OCI-LY3 (cell line): ENCODE measurements at regions not wholly inside any gene's neighbourhood (a gene's known extent, or its start where the extent isn't known, plus 50 kb on each side); places are given as distances from the start of the nearest gene placed in this dataset.
"Not testable (repeated sequence)": the region's sequence is repeated elsewhere in the genome, so short reads cannot be mapped to it uniquely, and the experiment has no call there.

ENCODE experiments used
- H2AFZ ChIP-seq: fragments of 200-600, 300-600 bp; shearing (Covaris generic); 2 replicates; pipeline ENCODE4 v1.6.0; 2014; ENCODE audit warnings: antibody characterized with exemption, low read depth, low read length
- H3K27ac ChIP-seq: fragments of 200-600, 300-600 bp; sonication (generic); 2 replicates; pipeline ENCODE4 v1.5.1; 2014; ENCODE audit warnings: mild to moderate bottlenecking, low read length, moderate library complexity, mixed read lengths
- H3K27me3 ChIP-seq: fragments of 200-600, 300-600 bp; sonication (generic); 2 replicates; pipeline ENCODE4 v1.6.1; 2014; ENCODE audit warnings: low read depth, low read length, mixed read lengths
- H3K36me3 ChIP-seq: fragments of 200-600, 300-600 bp; sonication (generic); replicated peaks from 2 replicates; pipeline ENCODE3; 2014; ENCODE audit warnings: low read depth, low read length, mixed read lengths
- H3K4me1 ChIP-seq: fragments of 300-600, 200-600 bp; sonication (generic); 2 replicates; pipeline ENCODE4 v1.6.1; 2014; ENCODE audit warnings: low read length, mixed read lengths
- H3K4me2 ChIP-seq: fragments of 200-600, 300-600 bp; sonication (generic); 2 replicates; pipeline ENCODE4 v1.6.1; 2014; ENCODE audit warnings: low read length, mixed read lengths
- H3K4me3 ChIP-seq: fragments of 300-600, 200-600 bp; sonication (generic); 2 replicates; pipeline ENCODE4 v1.5.1; 2014; ENCODE audit warnings: antibody characterized with exemption, mild to moderate bottlenecking, low read length, moderate library complexity
- H3K79me2 ChIP-seq: fragments of 300-600, 200-600 bp; shearing (Covaris generic); 2 replicates; pipeline ENCODE4 v1.6.1; 2014; ENCODE audit warnings: mild to moderate bottlenecking, low read length, mixed read lengths
- H3K9ac ChIP-seq: fragments of 300-600, 200-600 bp; shearing (Covaris generic); 2 replicates; pipeline ENCODE4 v1.6.0; 2014; ENCODE audit warnings: mild to moderate bottlenecking, low read length, moderate library complexity
- H3K9me3 ChIP-seq: fragments of 200-600, 300-600 bp; shearing (Covaris generic); 2 replicates; pipeline ENCODE4 v1.6.1; 2014; ENCODE audit warnings: low read length, mixed read lengths; ENCODE audit not compliant: insufficient read depth
- H4K20me1 ChIP-seq: fragments of 200-600, 300-600 bp; sonication (generic); 2 replicates; pipeline ENCODE4 v1.6.1; 2016; ENCODE audit warnings: low read length, mixed read lengths; ENCODE audit not compliant: insufficient read depth
- EZH2phosphoT487 ChIP-seq: fragments of 200-600 bp; shearing (Covaris generic); IDR thresholded peaks from 2 replicates; pipeline ENCODE4 v1.6.1; 2018; ENCODE audit warnings: antibody characterized with exemption, mixed run types, low read depth
- TF ChIP-seq, protein P1 (sequence below): fragments of 200-600, 300-600 bp; sonication (generic); IDR thresholded peaks from 2 replicates; pipeline ENCODE4 v1.5.1; 2014; ENCODE audit warnings: antibody characterized with exemption, low read length, low read depth

DNA sequence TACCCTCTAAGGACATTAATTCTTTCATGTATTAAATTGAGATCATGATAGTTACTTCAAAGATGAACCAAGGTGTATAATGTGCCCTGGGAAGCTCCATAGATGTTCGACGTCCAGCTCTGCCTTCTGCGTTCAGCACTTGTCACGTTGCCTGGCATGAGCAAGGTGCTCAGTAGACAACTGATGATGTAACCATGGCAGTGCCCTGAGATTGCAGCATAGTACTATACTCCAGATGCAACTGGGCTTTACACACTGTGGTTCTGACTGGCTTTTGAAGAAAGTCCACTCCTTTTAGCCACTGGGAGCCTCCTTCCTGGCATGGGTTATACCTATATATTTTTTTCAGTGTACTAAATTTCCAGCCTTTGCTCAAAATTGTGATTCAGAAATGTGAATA is 355.8 kb upstream of the SORCS1 start:
- no peak for TF ChIP-seq EZH2phosphoT487
- Histone ChIP-seq H3K9ac (no peak overlapping the region), H3K27me3 (no peaks in the 10 kb centered on the region), H3K4me1 (no peaks in the 10 kb centered on the region), H3K4me2 (no peak overlapping the region), H2AFZ (no peak overlapping the region), H4K20me1 (no peaks in the 10 kb centered on the region), H3K9me3 (no peaks in the 10 kb centered on the region), H3K36me3 (no peaks in the 10 kb centered on the region), H3K27ac (no peak overlapping the region), H3K4me3 (no peak overlapping the region), H3K79me2 (no peaks in the 10 kb centered on the region)

DNA sequence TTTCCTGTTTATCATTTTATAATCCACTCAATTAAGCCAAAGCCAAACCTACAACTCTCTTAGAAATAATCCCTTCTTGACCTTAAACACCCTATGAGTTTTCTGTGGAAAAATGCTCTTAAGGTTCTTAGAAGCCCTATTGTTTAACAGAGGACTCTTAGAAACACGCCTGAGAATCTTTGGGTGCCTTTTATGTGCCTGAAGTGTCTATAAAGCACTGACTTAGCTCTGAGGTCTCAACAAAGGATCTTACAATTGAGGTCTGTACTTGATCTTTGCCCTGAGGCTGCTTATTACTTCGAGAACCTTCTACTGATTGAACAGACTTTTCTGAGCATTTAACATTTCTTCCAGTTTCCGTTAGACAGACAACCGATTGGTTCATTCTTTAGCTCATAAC is 353.3 kb upstream of the SORCS1 start:
- no peak for TF ChIP-seq EZH2phosphoT487
- TF ChIP-seq, protein P1, sequence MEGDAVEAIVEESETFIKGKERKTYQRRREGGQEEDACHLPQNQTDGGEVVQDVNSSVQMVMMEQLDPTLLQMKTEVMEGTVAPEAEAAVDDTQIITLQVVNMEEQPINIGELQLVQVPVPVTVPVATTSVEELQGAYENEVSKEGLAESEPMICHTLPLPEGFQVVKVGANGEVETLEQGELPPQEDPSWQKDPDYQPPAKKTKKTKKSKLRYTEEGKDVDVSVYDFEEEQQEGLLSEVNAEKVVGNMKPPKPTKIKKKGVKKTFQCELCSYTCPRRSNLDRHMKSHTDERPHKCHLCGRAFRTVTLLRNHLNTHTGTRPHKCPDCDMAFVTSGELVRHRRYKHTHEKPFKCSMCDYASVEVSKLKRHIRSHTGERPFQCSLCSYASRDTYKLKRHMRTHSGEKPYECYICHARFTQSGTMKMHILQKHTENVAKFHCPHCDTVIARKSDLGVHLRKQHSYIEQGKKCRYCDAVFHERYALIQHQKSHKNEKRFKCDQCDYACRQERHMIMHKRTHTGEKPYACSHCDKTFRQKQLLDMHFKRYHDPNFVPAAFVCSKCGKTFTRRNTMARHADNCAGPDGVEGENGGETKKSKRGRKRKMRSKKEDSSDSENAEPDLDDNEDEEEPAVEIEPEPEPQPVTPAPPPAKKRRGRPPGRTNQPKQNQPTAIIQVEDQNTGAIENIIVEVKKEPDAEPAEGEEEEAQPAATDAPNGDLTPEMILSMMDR: no peak
- H3K27me3 ChIP-seq: no peaks in the 10 kb centered on the region
- H3K27ac ChIP-seq: no peak overlapping the region
- H4K20me1 ChIP-seq: no peaks in the 10 kb centered on the region
- H3K4me2 ChIP-seq: no peak overlapping the region
- no peaks in the 10 kb centered on the region for H3K9me3 ChIP-seq
- no peak overlapping the region for H3K4me3 ChIP-seq
- no peak overlapping the region for H2AFZ ChIP-seq
- H3K36me3 ChIP-seq: no peaks in the 10 kb centered on the region
- H3K9ac ChIP-seq: no peak overlapping the region
- H3K79me2 ChIP-seq: no peaks in the 10 kb centered on the region
- H3K4me1 ChIP-seq: peaks cover 8% of the 10 kb centered on the region

GRCh38 chr10:107516349-107516748 is 351.8 kb upstream of the SORCS1 start:
- H2AFZ ChIP-seq: no peak overlapping the region
- peaks cover 14% of the 10 kb centered on the region for H3K4me1 ChIP-seq
- no peak overlapping the region for H3K9ac ChIP-seq
- no peak overlapping the region for H3K27ac ChIP-seq
- H3K4me3 ChIP-seq: no peak overlapping the region
- no peaks in the 10 kb centered on the region for H3K79me2 ChIP-seq
- no peaks in the 10 kb centered on the region for H3K9me3 ChIP-seq
- no peak for TF ChIP-seq EZH2phosphoT487
- TF ChIP-seq, protein P1: no peak
- no peaks in the 10 kb centered on the region for H4K20me1 ChIP-seq
- no peaks in the 10 kb centered on the region for H3K27me3 ChIP-seq
- H3K36me3 ChIP-seq: no peaks in the 10 kb centered on the region
- H3K4me2 ChIP-seq: no peak overlapping the region

DNA sequence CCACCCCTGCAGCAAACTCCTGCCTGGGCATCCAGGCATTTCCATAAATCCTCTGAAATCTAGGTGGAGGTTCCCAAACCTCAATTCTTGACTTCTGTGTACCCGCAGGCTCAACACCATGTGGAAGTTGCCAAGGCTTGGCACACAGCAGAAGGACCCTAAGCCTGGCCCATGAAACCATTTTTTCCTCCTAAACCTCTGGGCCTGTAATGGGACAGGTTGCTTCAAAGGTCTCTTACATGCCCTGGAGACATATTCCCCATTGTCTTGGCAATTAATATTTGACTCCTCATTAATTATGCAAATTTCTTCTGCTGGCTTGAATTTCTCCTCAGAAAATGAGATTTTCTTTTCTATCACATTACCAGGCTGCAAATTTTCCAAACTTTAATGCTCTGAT is 339.5 kb upstream of the SORCS1 start:
- H3K79me2 ChIP-seq, H3K36me3 ChIP-seq, H3K27me3 ChIP-seq, H3K4me2 ChIP-seq, H4K20me1 ChIP-seq, H3K4me1 ChIP-seq, H2AFZ ChIP-seq, H3K9me3 ChIP-seq, H3K4me3 ChIP-seq, H3K9ac ChIP-seq, H3K27ac ChIP-seq: not testable (repeated sequence)

GRCh38 chr10:107502229-107502985 is 337.9 kb upstream of the SORCS1 start:
- Histone ChIP-seq H3K79me2 (no peaks in the 10 kb centered on the region), H4K20me1 (no peaks in the 10 kb centered on the region), H2AFZ (no peak overlapping the region), H3K9me3 (no peaks in the 10 kb centered on the region), H3K27ac (no peak overlapping the region), H3K27me3 (no peaks in the 10 kb centered on the region), H3K36me3 (peaks cover 3% of the 10 kb centered on the region), H3K9ac (no peak overlapping the region), H3K4me3 (no peak overlapping the region), H3K4me2 (no peak overlapping the region), H3K4me1 (no peaks in the 10 kb centered on the region)
- TF ChIP-seq EZH2phosphoT487: no peak
- TF ChIP-seq, protein P1: no peak
